ENCODE measurements at regions not wholly inside any gene's neighbourhood (a gene's known extent, or its start where the extent isn't known, plus 50 kb on each side); places are given as distances from the start of the nearest gene placed in this dataset.

GRCh38 chr2:19070886-19071285 is 287.5 kb downstream of the OSR1 start:
- no peak for DNase-seq
- Mint-ChIP-seq H3K27ac (no peak overlapping the region), H3K9me3 (no peaks in the 10 kb centered on the region), H3K36me3 (ENCODE audit: low read depth) (no peaks in the 10 kb centered on the region), H3K4me1 (no peaks in the 10 kb centered on the region), H3K4me3 (no peak overlapping the region), H3K27me3 (no peaks in the 10 kb centered on the region)
- CTCF ChIA-PET = no interaction called here
- POLR2A ChIA-PET = no interaction called here

DNA sequence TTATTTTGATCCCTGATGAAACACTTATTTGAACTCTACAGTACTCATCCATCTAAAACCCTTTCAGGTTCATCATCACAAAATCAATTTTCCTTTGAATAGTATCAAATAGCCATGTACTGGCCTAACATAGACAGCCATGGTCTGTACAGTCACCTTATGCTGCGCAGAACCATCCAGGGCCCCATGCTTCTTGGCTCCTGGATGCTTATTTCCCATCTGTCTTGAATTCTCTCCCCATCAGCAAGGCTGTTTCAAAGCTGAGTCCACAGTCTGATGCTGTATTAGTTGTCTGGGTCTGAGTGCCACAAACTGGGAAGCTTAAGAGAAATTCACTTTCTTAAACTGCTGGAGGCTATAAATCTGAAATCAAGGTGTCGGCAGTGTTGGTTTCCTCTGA is 290.2 kb downstream of the OSR1 start:
- DNase-seq = no peak

DNA sequence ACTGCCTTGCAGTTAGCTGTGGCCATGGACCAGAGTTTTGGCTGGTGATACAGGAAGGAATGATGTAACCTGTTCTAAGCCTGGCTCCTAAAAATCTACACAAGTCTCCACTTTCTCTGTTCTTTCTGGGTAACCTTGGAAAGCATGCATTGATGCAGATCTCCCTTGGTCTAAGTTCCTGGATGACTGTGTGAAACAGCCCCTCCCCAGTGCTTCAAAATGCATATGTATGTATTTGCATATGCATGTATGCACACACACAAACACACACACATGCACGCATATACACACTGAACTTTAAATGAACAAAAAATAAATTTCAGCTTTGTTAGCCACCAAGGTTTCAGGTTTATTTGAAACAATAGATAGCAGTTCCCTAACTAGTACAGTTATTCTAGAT is 296.1 kb downstream of the OSR1 start:
- no peaks in the 10 kb centered on the region for H3K27me3 Mint-ChIP-seq
- H3K9me3 Mint-ChIP-seq = no peaks in the 10 kb centered on the region
- DNase-seq = no peak
- ChIA-PET POLR2A (no interaction called here), CTCF (no interaction called here)
- H3K27ac Mint-ChIP-seq = no peak overlapping the region
- H3K4me3 Mint-ChIP-seq = no peak overlapping the region
- no peaks in the 10 kb centered on the region for H3K36me3 Mint-ChIP-seq (ENCODE audit: low read depth)
- no peaks in the 10 kb centered on the region for H3K4me1 Mint-ChIP-seq

More for the DNA sequence above, 290.2 kb downstream of the OSR1 start:
- POLR2A ChIA-PET = no interaction called here
- no peaks in the 10 kb centered on the region for H3K27me3 Mint-ChIP-seq
- H3K27ac Mint-ChIP-seq = no peak overlapping the region
- H3K4me1 Mint-ChIP-seq = no peaks in the 10 kb centered on the region
- H3K36me3 Mint-ChIP-seq (ENCODE audit: low read depth) = no peaks in the 10 kb centered on the region
- H3K4me3 Mint-ChIP-seq = no peak overlapping the region
- CTCF ChIA-PET = no interaction called here
- H3K9me3 Mint-ChIP-seq = no peaks in the 10 kb centered on the region

- Mint-ChIP-seq H3K9me3 (no peaks in the 10 kb centered on the region), H3K36me3 (ENCODE audit: low read depth) (no peaks in the 10 kb centered on the region), H3K27me3 (no peaks in the 10 kb centered on the region), H3K27ac (no peak overlapping the region), H3K4me3 (no peak overlapping the region), H3K4me1 (no peaks in the 10 kb centered on the region)
- ChIA-PET POLR2A (no interaction called here), CTCF (no interaction called here)
- DNase-seq = no peak
These were observed 299.3 kb downstream of the OSR1 start for GRCh38 chr2:19059076-19059475.

DNA sequence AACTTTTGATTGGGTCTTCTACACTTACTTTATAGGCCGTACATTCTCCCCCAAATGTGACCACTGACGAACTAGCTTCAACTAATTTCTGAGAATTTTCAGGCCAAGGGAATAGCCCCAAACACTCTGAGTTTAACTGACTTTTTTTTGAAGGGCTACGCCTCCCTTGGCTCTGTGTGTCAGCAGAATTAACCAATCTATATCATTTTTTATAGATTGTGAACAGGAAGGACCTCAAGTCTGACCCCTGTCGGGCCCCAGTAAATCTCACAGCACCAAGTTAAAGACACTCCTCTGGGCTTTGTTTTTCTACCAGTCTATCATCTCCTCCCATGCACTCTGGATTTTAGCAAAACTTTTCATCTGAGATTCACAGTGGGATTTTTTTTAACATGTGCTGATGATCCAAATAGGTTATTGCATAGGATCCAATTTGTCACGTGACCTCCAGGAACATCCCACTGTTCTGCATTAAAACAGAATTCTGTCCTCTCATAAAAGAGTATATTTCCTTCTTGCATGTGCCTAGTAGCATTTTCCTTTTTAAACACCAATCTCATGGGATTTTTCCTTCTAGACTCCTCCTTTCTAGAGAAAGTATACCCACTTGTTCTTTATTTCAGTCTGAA is 307.1 kb downstream of the OSR1 start:
- Mint-ChIP-seq H3K36me3 (ENCODE audit: low read depth) (no peaks in the 10 kb centered on the region), H3K4me3 (no peak overlapping the region), H3K27ac (no peak overlapping the region), H3K9me3 (peaks cover 3% of the 10 kb centered on the region), H3K27me3 (no peaks in the 10 kb centered on the region), H3K4me1 (no peaks in the 10 kb centered on the region)
- no peak for DNase-seq
- CTCF ChIA-PET = no interaction called here
- POLR2A ChIA-PET = no interaction called here

- Mint-ChIP-seq H3K4me3 (no peak overlapping the region), H3K9me3 (peaks cover 3% of the 10 kb centered on the region), H3K36me3 (ENCODE audit: low read depth) (no peaks in the 10 kb centered on the region), H3K27me3 (no peaks in the 10 kb centered on the region), H3K27ac (no peak overlapping the region), H3K4me1 (no peaks in the 10 kb centered on the region)
- no peak for DNase-seq
- POLR2A ChIA-PET = no interaction called here
- CTCF ChIA-PET = no interaction called here
These were observed 308.1 kb downstream of the OSR1 start for GRCh38 chr2:19050354-19050753.

DNA sequence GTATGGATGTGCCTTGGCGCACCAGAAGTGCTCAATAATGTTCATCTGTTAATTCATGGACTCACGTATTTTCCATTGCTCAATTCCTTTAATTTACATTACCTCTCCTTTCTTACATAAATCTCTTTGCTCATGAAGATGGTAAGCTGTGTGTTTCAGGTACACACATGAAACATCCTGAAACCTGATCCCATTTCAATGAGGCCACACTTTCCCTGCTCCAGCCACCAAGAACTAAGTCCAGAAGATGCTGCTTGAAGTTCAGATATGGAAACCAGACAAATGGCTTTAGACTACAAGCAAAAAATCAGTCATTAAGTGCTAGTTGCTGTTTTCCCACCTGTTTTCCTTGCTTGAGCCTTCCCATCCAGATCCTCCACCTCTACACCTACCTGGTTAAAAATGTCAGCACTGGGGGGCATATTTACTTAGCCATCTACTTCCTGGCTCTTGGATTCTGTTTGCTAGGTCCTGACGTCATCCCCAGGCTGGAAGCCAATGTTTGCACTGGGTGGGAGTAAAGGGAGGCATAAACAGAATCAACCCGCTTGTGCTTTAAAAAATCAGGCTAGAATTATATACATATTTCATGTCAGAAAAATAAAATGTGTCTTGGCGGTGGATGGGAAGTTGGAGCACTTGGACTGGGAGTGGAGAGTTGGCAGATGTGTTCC is 309.7 kb downstream of the OSR1 start:
- Mint-ChIP-seq H3K9me3 (peaks cover 3% of the 10 kb centered on the region), H3K27me3 (no peaks in the 10 kb centered on the region), H3K27ac (no peak overlapping the region), H3K4me3 (no peak overlapping the region), H3K4me1 (no peaks in the 10 kb centered on the region), H3K36me3 (ENCODE audit: low read depth) (no peaks in the 10 kb centered on the region)
- ChIA-PET CTCF (no interaction called here), POLR2A (no interaction called here)
- DNase-seq = no peak

DNA sequence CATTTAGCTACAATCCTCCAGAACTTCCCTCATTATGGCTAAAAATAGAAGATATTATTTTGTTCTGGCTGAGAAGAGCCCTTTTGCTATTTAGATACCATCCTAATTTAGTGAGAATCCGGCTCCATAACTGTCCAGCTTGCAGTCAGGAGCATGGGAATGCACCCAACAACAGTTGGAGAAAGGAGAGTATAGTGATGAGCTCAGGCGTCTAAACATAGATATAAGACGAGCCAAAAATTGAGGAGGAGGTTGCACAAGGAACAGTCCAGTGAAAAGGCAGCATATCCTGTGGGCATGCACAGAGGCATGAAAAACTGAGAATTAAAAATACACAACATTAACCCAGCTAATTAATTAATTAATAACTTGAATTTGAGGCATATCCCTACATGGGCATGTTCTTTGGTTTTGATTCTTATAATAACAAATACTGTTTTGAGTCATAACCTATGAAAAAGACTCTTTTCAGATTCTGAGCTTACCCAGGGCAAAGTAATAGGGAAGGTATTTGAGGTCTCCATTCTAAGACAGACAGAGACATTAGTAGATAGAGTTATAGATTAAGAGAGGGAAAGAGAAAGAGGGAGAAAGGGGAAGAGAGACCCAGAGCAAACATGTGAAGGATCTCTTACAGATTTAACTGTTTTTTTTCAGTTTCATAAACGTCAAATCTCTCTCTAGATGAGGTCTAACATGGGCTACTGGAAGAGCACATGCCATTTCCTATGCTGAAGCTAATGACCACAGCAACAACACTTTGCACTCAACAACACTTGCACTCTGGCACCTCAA is 311.2 kb downstream of the OSR1 start:
- Mint-ChIP-seq H3K4me1 (no peaks in the 10 kb centered on the region), H3K27me3 (no peaks in the 10 kb centered on the region), H3K36me3 (ENCODE audit: low read depth) (no peaks in the 10 kb centered on the region), H3K9me3 (peaks cover 3% of the 10 kb centered on the region), H3K27ac (no peak overlapping the region), H3K4me3 (no peak overlapping the region)
- ChIA-PET CTCF (no interaction called here), POLR2A (no interaction called here)
- no peak for DNase-seq

- DNase-seq = no peak
- H3K4me3 Mint-ChIP-seq = no peak overlapping the region
- H3K27me3 Mint-ChIP-seq = no peaks in the 10 kb centered on the region
- ChIA-PET POLR2A (no interaction called here), CTCF (no interaction called here)
- H3K36me3 Mint-ChIP-seq (ENCODE audit: low read depth) = no peaks in the 10 kb centered on the region
- H3K27ac Mint-ChIP-seq = no peak overlapping the region
- peaks cover 3% of the 10 kb centered on the region for H3K9me3 Mint-ChIP-seq
- no peaks in the 10 kb centered on the region for H3K4me1 Mint-ChIP-seq
These were observed 313.3 kb downstream of the OSR1 start for GRCh38 chr2:19045151-19045550.

- no peaks in the 10 kb centered on the region for H3K4me1 Mint-ChIP-seq
- no peak for DNase-seq
- no peak overlapping the region for H3K27ac Mint-ChIP-seq
- CTCF ChIA-PET = no interaction called here
- H3K4me3 Mint-ChIP-seq = no peak overlapping the region
- peaks cover 3% of the 10 kb centered on the region for H3K9me3 Mint-ChIP-seq
- POLR2A ChIA-PET = no interaction called here
- H3K36me3 Mint-ChIP-seq (ENCODE audit: low read depth) = no peaks in the 10 kb centered on the region
- H3K27me3 Mint-ChIP-seq = no peaks in the 10 kb centered on the region
These were observed 314.5 kb downstream of the OSR1 start for GRCh38 chr2:19043893-19044292.

DNA sequence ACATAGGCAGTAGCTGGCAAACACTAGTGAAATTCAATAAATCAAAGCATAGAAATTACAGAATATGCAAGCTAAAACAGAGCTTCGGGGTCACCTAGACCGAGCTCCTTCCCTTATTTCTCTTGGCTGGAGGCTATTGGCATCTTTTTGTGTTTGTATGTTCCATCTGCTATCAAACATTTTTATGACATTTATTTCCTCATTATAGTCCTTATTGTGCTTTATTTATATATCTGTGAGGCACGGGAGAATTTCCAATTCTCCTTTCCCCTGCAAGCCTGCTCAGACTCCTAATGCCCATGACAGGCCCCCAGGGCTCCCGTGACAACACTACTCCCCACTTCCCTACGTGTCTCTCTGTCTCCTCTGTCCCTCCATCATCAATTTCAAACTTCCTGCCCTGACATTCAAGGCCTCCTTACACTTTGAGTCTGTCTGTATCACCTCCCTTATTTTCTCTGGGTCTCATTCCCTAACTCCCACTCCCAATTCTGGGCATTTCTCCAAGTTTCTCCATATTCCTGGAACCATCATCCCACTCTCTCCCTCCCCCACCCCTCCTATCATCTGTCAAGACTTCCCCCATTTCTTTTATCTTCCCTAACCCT is 316.9 kb downstream of the OSR1 start:
- POLR2A ChIA-PET = no interaction called here
- CTCF ChIA-PET = no interaction called here
- no peak for DNase-seq
- H3K36me3 Mint-ChIP-seq (ENCODE audit: low read depth) = no peaks in the 10 kb centered on the region
- H3K9me3 Mint-ChIP-seq = no peaks in the 10 kb centered on the region
- H3K27ac Mint-ChIP-seq = no peak overlapping the region
- no peaks in the 10 kb centered on the region for H3K4me1 Mint-ChIP-seq
- H3K27me3 Mint-ChIP-seq = no peaks in the 10 kb centered on the region
- no peak overlapping the region for H3K4me3 Mint-ChIP-seq

- Mint-ChIP-seq H3K4me3 (no peak overlapping the region), H3K27me3 (no peaks in the 10 kb centered on the region), H3K9me3 (no peaks in the 10 kb centered on the region), H3K27ac (no peak overlapping the region), H3K36me3 (ENCODE audit: low read depth) (no peaks in the 10 kb centered on the region), H3K4me1 (no peaks in the 10 kb centered on the region)
- DNase-seq = no peak
- CTCF ChIA-PET = no interaction called here
- POLR2A ChIA-PET = no interaction called here
These were observed 320.1 kb downstream of the OSR1 start for GRCh38 chr2:19038071-19039015.

DNA sequence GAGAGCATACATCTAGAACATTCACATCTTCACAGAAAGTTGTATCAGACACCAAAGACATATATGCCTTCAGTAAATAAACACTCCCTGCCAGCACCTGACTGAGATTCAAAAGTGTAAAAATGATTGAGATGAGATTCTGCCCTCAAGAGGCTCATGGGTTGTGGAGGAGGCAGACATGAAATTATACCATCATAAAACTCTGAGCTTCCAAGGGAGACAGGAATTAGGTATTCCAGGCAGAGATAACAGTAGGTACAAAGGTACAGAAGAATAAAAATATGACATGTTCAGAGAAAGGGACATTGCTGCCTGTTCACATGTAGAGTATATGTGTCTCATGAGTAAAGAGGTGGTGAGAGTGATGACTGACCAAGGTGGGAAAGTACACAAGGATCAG is 322.3 kb downstream of the OSR1 start:
- H3K36me3 Mint-ChIP-seq (ENCODE audit: low read depth) = no peaks in the 10 kb centered on the region
- CTCF ChIA-PET = no interaction called here
- no peak overlapping the region for H3K4me3 Mint-ChIP-seq
- no peaks in the 10 kb centered on the region for H3K27me3 Mint-ChIP-seq
- no peak for DNase-seq
- no peaks in the 10 kb centered on the region for H3K9me3 Mint-ChIP-seq
- H3K4me1 Mint-ChIP-seq = no peaks in the 10 kb centered on the region
- no peak overlapping the region for H3K27ac Mint-ChIP-seq
- POLR2A ChIA-PET = no interaction called here

All from activated CD4-positive, alpha-beta memory T cell treated with anti-CD3 and anti-CD28 coated beads, Interleukin-2, amount 10 ng/mL, durations not matched to agents 7 days and 5 days (primary cell).